Mucosa of rectum (tissue), 2 donors: ENCODE measurements at regions not wholly inside any gene's neighbourhood (a gene's known extent, or its start where the extent isn't known, plus 50 kb on each side); places are given as distances from the start of the nearest gene placed in this dataset.
"Not testable (repeated sequence)": the region's sequence is repeated elsewhere in the genome, so short reads cannot be mapped to it uniquely, and the experiment has no call there.

Experiments
- H3K27ac ChIP-seq, 2 donors: one replicate each; pipeline ENCODE4 v1.7.0; 2013; ENCODE audit warnings: inconsistent platforms in 2 of 2, low read depth in 2 of 2, low read length in 2 of 2
- H3K27me3 ChIP-seq, 2 donors: one replicate each; pipeline ENCODE4 v1.7.0; 2013; ENCODE audit warnings: low read length in 2 of 2; ENCODE audit not compliant: control insufficient read depth in 2 of 2, insufficient read depth in 2 of 2
- H3K36me3 ChIP-seq, 2 donors: one replicate each; pipeline ENCODE4 v1.7.0; 2013; ENCODE audit warnings: low read length in 2 of 2; ENCODE audit not compliant: control insufficient read depth in 2 of 2, insufficient read depth in 2 of 2
- H3K4me1 ChIP-seq, 2 donors: one replicate each; pipeline ENCODE4 v1.7.0; 2013; ENCODE audit warnings: low read length in 2 of 2, mild to moderate bottlenecking in 1 of 2; ENCODE audit not compliant: control insufficient read depth in 2 of 2, insufficient read depth in 2 of 2
- H3K4me3 ChIP-seq, 2 donors: one replicate each; pipeline ENCODE4 v1.7.0; 2013; ENCODE audit warnings: low read length in 2 of 2
- H3K9ac ChIP-seq, 2 donors: one replicate each; pipeline ENCODE4 v1.7.0; 2013; ENCODE audit warnings: low read length in 2 of 2, low read depth in 1 of 2, mild to moderate bottlenecking in 1 of 2
- H3K9me3 ChIP-seq, 2 donors: one replicate each; pipeline ENCODE4 v1.7.0; 2013; ENCODE audit warnings: low read length in 2 of 2; ENCODE audit not compliant: control insufficient read depth in 2 of 2
- donor health status: healthy.
- donor health status: Normal muscosa, but diverticular disease.

DNA sequence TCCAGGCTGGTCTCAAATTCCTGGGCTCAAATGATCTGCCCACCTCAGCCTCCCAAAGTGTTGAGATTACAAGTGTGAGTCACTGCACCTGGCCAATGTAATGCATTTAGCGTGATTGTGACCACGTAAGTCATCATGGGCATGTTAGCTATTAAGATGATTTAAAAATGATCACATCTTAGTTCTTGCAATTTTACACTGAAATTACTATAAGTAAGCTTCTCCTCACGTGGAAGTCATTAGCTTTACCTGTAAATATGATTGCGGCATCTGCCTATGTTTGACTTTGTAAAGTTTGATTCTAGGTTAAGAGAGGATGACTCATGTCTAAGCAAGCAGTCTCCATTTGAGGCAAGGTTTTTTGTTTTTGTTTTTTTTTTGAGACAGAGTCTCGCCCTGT lies 85.5 kb downstream of the PMAIP1 start:
- Histone ChIP-seq H3K4me1 (no peaks in the 10 kb centered on the region), H3K36me3 (no peaks in the 10 kb centered on the region), H3K4me3 (no peak overlapping the region), H3K27me3 (no peaks in the 10 kb centered on the region), H3K27ac (no peak overlapping the region), H3K9ac (no peak overlapping the region), H3K9me3 (no peaks in the 10 kb centered on the region)

- no peaks in the 10 kb centered on the region for H3K9me3 ChIP-seq
- H3K9ac ChIP-seq = no peak overlapping the region
- H3K4me1 ChIP-seq = no peaks in the 10 kb centered on the region
- H3K4me3 ChIP-seq = no peak overlapping the region
- H3K27me3 ChIP-seq = no peaks in the 10 kb centered on the region
- no peaks in the 10 kb centered on the region for H3K36me3 ChIP-seq
- no peak overlapping the region for H3K27ac ChIP-seq
Observed at GRCh38 chr18:59983506-59983905, 83.7 kb downstream of the PMAIP1 start.

GRCh38 chr18:59980188-59980637 lies 80.4 kb downstream of the PMAIP1 start:
- no peaks in the 10 kb centered on the region for H3K4me1 ChIP-seq
- no peaks in the 10 kb centered on the region for H3K36me3 ChIP-seq
- H3K27me3 ChIP-seq = no peaks in the 10 kb centered on the region
- no peaks in the 10 kb centered on the region for H3K9me3 ChIP-seq
- no peak overlapping the region for H3K9ac ChIP-seq
- no peak overlapping the region for H3K27ac ChIP-seq
- H3K4me3 ChIP-seq = no peak overlapping the region

DNA sequence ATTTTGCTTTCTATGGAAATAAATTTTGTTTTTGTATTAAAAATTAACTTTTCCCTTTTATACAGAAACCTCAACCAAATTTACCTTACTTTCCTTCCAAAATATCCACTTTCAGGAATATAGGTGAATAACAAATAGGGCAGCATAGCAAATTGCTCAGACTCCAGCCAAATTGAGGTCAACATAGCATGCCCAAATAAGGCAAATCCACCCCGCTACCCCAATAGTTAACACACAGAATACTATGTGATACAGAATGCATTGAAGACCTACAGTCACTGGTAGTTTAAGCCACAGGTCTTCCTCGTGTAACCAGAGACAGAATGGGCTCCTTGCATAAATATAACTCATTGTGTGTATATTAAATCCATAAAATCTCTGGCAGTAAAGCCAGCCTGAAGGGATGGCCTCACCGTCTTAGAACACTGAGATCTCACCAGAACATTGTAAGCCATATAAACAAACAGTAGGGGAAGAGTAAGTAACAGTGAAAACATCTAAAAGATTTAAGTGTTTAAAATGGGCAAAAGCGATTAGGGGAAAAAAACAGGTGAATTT lies 72.2 kb downstream of the PMAIP1 start:
- H3K9me3 ChIP-seq = no peaks in the 10 kb centered on the region
- no peak overlapping the region for H3K4me3 ChIP-seq
- no peaks in the 10 kb centered on the region for H3K36me3 ChIP-seq
- H3K4me1 ChIP-seq = no peaks in the 10 kb centered on the region
- H3K27ac ChIP-seq = no peak overlapping the region
- H3K9ac ChIP-seq = no peak overlapping the region
- peaks cover 0 to 3% of the 10 kb centered on the region in 2 donors for H3K27me3 ChIP-seq

GRCh38 chr18:59971144-59971543 lies 71.3 kb downstream of the PMAIP1 start:
- H3K36me3 ChIP-seq, H3K9me3 ChIP-seq, H3K9ac ChIP-seq, H3K27me3 ChIP-seq, H3K27ac ChIP-seq, H3K4me1 ChIP-seq, H3K4me3 ChIP-seq: not testable (repeated sequence)

DNA sequence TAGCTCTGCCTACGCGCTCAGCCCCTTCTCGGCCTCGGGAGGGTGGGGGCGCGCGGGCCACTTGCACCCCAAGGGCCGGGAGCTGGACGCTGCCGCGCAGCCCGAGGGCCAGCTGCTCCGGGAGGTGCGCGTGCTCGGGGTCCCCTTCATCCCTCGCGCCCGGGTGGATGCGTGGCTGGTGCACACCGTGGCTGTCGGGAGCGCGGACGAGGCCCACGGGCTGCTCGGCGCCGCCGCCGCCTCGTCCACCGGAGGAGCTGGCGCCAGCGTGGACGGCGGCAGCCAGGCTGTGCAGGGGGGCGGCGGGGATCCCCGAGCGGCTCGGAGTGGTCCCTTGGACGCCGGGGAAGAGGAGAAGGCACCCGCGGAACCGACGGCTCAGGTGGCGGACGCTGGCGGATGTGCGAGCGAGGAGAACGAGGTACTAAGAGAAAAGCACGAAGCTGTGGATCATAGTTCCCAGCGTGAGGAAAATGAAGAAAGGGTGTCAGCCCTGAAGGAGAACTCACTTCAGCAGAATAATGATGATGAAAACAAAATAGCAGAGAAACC lies 69.8 kb downstream of the PMAIP1 start:
- H3K9ac ChIP-seq, H3K27me3 ChIP-seq, H3K4me3 ChIP-seq, H3K36me3 ChIP-seq, H3K27ac ChIP-seq, H3K9me3 ChIP-seq, H3K4me1 ChIP-seq: not testable (repeated sequence)

- Histone ChIP-seq H3K36me3 (no peaks in the 10 kb centered on the region), H3K9ac (no peak overlapping the region), H3K4me3 (no peak overlapping the region), H3K27ac (no peak overlapping the region), H3K9me3 (no peaks in the 10 kb centered on the region), H3K4me1 (no peaks in the 10 kb centered on the region), H3K27me3 (peaks cover 0 to 3% of the 10 kb centered on the region in 2 donors)
Observed at GRCh38 chr18:59968583-59968982, 68.8 kb downstream of the PMAIP1 start.

DNA sequence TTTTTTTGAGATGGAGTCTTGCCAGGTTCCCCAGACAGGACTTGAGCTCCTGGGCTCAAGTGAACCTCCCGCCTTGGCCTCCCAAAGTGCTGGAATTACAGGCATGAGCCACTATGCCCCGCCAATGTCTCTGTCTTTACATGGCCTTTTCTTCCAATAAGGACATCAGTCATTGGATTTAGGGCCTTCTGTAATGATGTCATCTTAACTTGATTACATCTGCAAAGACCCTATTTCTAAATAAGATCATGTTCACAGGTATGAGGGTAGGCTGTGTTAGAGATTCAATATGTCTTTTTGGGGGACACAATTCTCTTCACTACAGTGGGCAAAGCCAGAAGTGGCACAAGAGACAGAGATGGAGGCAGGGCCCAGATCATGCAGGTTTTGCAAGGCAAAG lies 68.1 kb downstream of the PMAIP1 start:
- H3K9me3 ChIP-seq = no peaks in the 10 kb centered on the region
- H3K9ac ChIP-seq = no peak overlapping the region
- H3K27ac ChIP-seq = no peak overlapping the region
- no peaks in the 10 kb centered on the region for H3K36me3 ChIP-seq
- no peaks in the 10 kb centered on the region for H3K4me1 ChIP-seq
- peaks cover 0 to 3% of the 10 kb centered on the region in 2 donors for H3K27me3 ChIP-seq
- no peak overlapping the region for H3K4me3 ChIP-seq

DNA sequence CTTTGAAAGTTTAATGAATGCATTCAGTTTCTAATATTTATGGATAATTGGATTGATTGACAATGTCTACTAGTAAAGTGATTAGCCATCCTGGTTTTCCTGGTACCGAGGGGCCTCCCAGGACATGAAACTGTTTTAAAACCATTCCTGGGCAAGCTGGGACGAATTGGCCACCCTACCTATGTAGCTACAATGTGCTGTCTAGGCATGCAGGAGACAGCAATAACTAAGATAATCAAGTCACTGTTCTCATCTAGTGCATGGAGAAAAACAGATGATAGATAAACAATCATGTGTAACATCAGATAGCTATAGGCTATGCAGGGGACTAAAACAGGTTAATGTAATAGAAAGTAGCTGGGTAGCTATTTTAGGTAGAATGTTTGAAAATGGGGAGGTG lies 67.1 kb downstream of the PMAIP1 start:
- Histone ChIP-seq H3K9me3 (no peaks in the 10 kb centered on the region), H3K36me3 (no peaks in the 10 kb centered on the region), H3K27ac (no peak overlapping the region), H3K4me1 (no peaks in the 10 kb centered on the region), H3K9ac (no peak overlapping the region), H3K27me3 (peaks cover 0 to 3% of the 10 kb centered on the region in 2 donors), H3K4me3 (no peak overlapping the region)

GRCh38 chr18:59963229-59963628 lies 63.4 kb downstream of the PMAIP1 start:
- Histone ChIP-seq H3K4me1 (no peaks in the 10 kb centered on the region), H3K27me3 (no peaks in the 10 kb centered on the region), H3K36me3 (no peaks in the 10 kb centered on the region), H3K4me3 (no peak overlapping the region), H3K9me3 (no peaks in the 10 kb centered on the region), H3K9ac (no peak overlapping the region), H3K27ac (no peak overlapping the region)

- Histone ChIP-seq H3K36me3 (no peaks in the 10 kb centered on the region), H3K4me1 (no peaks in the 10 kb centered on the region), H3K9ac (no peak overlapping the region), H3K4me3 (no peak overlapping the region), H3K9me3 (no peaks in the 10 kb centered on the region), H3K27me3 (no peaks in the 10 kb centered on the region), H3K27ac (no peak overlapping the region)
Observed at GRCh38 chr18:59961070-59961469, 61.3 kb downstream of the PMAIP1 start.
